Daoy (cell line): ENCODE measurements at regions not wholly inside any gene's neighbourhood (a gene's known extent, or its start where the extent isn't known, plus 50 kb on each side); places are given as distances from the start of the nearest gene placed in this dataset.
"Not testable (repeated sequence)": the region's sequence is repeated elsewhere in the genome, so short reads cannot be mapped to it uniquely, and the experiment has no call there.

ENCODE experiments used
- DNase-seq: peaks from one replicate; pipeline ENCODE4 v3.0.0-alpha.2; 2015; ENCODE audit warnings: low read depth

- DNase-seq = peak; percentile 14
Measured at GRCh38 chr4:159410076-159410777, 307.3 kb downstream of the RAPGEF2 start.

- no peak for DNase-seq
Measured at GRCh38 chr4:159410891-159411290, 308.0 kb downstream of the RAPGEF2 start.

GRCh38 chr4:159413306-159413943, 310.5 kb downstream of the RAPGEF2 start:
- DNase-seq = no peak

GRCh38 chr4:159414305-159414704, 311.4 kb downstream of the RAPGEF2 start:
- no peak for DNase-seq

- peak; percentile 19 for DNase-seq
Measured at GRCh38 chr4:159416073-159416472, 313.2 kb downstream of the RAPGEF2 start.

GRCh38 chr4:159416996-159417395, 314.1 kb downstream of the RAPGEF2 start:
- DNase-seq = no peak

GRCh38 chr4:159420162-159421057, 317.5 kb downstream of the RAPGEF2 start:
- DNase-seq = no peak

- DNase-seq = not testable (repeated sequence)
Measured at GRCh38 chr4:159421058-159421419, 318.2 kb downstream of the RAPGEF2 start.

GRCh38 chr4:159422019-159422418, 319.1 kb downstream of the RAPGEF2 start:
- DNase-seq = no peak

GRCh38 chr4:159422626-159423025, 319.7 kb downstream of the RAPGEF2 start:
- no peak for DNase-seq

- no peak for DNase-seq
Measured at GRCh38 chr4:159425737-159426305, 322.9 kb downstream of the RAPGEF2 start.

GRCh38 chr4:159428293-159428692, 325.4 kb downstream of the RAPGEF2 start:
- DNase-seq = no peak

GRCh38 chr4:159428975-159429692, 326.3 kb downstream of the RAPGEF2 start:
- no peak for DNase-seq

- no peak for DNase-seq
Measured at GRCh38 chr4:159429693-159430035, 326.8 kb downstream of the RAPGEF2 start.

GRCh38 chr4:159430896-159431295, 328.0 kb downstream of the RAPGEF2 start:
- DNase-seq = no peak

GRCh38 chr4:159432436-159432835, 329.6 kb downstream of the RAPGEF2 start:
- DNase-seq = no peak

- no peak for DNase-seq
Measured at GRCh38 chr4:159433337-159433736, 330.5 kb downstream of the RAPGEF2 start.

- DNase-seq = no peak
Measured at GRCh38 chr4:159434114-159434870, 331.4 kb downstream of the RAPGEF2 start.

- DNase-seq = no peak
Measured at GRCh38 chr4:159434871-159435241, 332.0 kb downstream of the RAPGEF2 start.

GRCh38 chr4:159435561-159436023, 332.7 kb downstream of the RAPGEF2 start:
- peak; percentile 77 for DNase-seq

GRCh38 chr4:159443975-159444374, 341.1 kb downstream of the RAPGEF2 start:
- DNase-seq = no peak
